ENCODE measurements at regions not wholly inside any gene's neighbourhood (a gene's known extent, or its start where the extent isn't known, plus 50 kb on each side); places are given as distances from the start of the nearest gene placed in this dataset.

- DNase-seq, result no peak
These were observed 195.8 kb downstream of the IRX5 start for GRCh38 chr16:55126456-55126855.

GRCh38 chr16:55130456-55130855 lies 193.5 kb upstream of the IRX6 start:
- no peak for DNase-seq

- DNase-seq, result no peak
These were observed 193.1 kb upstream of the IRX6 start for GRCh38 chr16:55130911-55131310.

- DNase-seq, result no peak
These were observed 190.3 kb upstream of the IRX6 start for GRCh38 chr16:55133654-55134053.

- no peak for DNase-seq
These were observed 187.4 kb upstream of the IRX6 start for GRCh38 chr16:55136356-55137150.

GRCh38 chr16:55138298-55138697 lies 185.7 kb upstream of the IRX6 start:
- no peak for DNase-seq

- no peak for DNase-seq
These were observed 181.6 kb upstream of the IRX6 start for GRCh38 chr16:55142405-55142804.

- DNase-seq, result no peak
These were observed 179.4 kb upstream of the IRX6 start for GRCh38 chr16:55144651-55145050.

GRCh38 chr16:55145771-55146603 lies 178.0 kb upstream of the IRX6 start:
- no peak for DNase-seq

- no peak for DNase-seq
These were observed 177.0 kb upstream of the IRX6 start for GRCh38 chr16:55146966-55147365.

- DNase-seq, result no peak
These were observed 176.6 kb upstream of the IRX6 start for GRCh38 chr16:55147396-55147795.

GRCh38 chr16:55149622-55150021 lies 174.4 kb upstream of the IRX6 start:
- no peak for DNase-seq

- DNase-seq, result no peak
These were observed 172.3 kb upstream of the IRX6 start for GRCh38 chr16:55151561-55152305.

- no peak for DNase-seq
These were observed 171.1 kb upstream of the IRX6 start for GRCh38 chr16:55152875-55153390.

- DNase-seq, result no peak
These were observed 169.7 kb upstream of the IRX6 start for GRCh38 chr16:55154262-55154661.

GRCh38 chr16:55154956-55155355 lies 169.0 kb upstream of the IRX6 start:
- no peak for DNase-seq

GRCh38 chr16:55155815-55156214 lies 168.2 kb upstream of the IRX6 start:
- DNase-seq, result no peak

GRCh38 chr16:55169780-55170179 lies 154.2 kb upstream of the IRX6 start:
- DNase-seq, result no peak

GRCh38 chr16:55171241-55171640 lies 152.8 kb upstream of the IRX6 start:
- DNase-seq, result no peak

- no peak for DNase-seq
These were observed 148.6 kb upstream of the IRX6 start for GRCh38 chr16:55175389-55175788.

- DNase-seq, result no peak
These were observed 147.1 kb upstream of the IRX6 start for GRCh38 chr16:55176901-55177300.

- DNase-seq, result no peak
These were observed 144.6 kb upstream of the IRX6 start for GRCh38 chr16:55179411-55179810.

- no peak for DNase-seq
These were observed 144.0 kb upstream of the IRX6 start for GRCh38 chr16:55179852-55180585.
